Neural cell (in vitro differentiated cells): ENCODE measurements at regions not wholly inside any gene's neighbourhood (a gene's known extent, or its start where the extent isn't known, plus 50 kb on each side); places are given as distances from the start of the nearest gene placed in this dataset.

Source experiments
- H2AFZ ChIP-seq: fragments of 200-600, 300-800 bp; sonication (generic), shearing (Covaris generic); 2 replicates; pipeline ENCODE4 v1.6.0; 2014; ENCODE audit warnings: low read depth, mild to moderate bottlenecking, antibody characterized with exemption, low read length, moderate library complexity
- H3F3A ChIP-seq: fragments of 200-600 bp; shearing (Covaris generic); 2 replicates; pipeline ENCODE4 v1.6.1; 2016; ENCODE audit warnings: mild to moderate bottlenecking, moderate library complexity, mixed read lengths, antibody characterized with exemption, low read length; ENCODE audit not compliant: insufficient read depth, poor library complexity, severe bottlenecking
- H3K27ac ChIP-seq: fragments of 200-600, 300-800 bp; sonication (generic), shearing (Covaris generic); 2 replicates; pipeline ENCODE4 v1.5.1; 2014; ENCODE audit warnings: mild to moderate bottlenecking, low read length, moderate library complexity
- H3K27me3 ChIP-seq: fragments of 300-800, 200-600 bp; sonication (generic), shearing (Covaris generic); 2 replicates; pipeline ENCODE4 v1.6.0; 2014; ENCODE audit warnings: mild to moderate bottlenecking, low read depth, low read length, moderate library complexity; ENCODE audit not compliant: insufficient read depth
- H3K36me3 ChIP-seq: fragments of 300-800, 200-600 bp; sonication (generic), shearing (Covaris generic); 2 replicates; pipeline ENCODE4 v1.5.1; 2014; ENCODE audit warnings: mild to moderate bottlenecking, antibody characterized with exemption, low read length, moderate library complexity; ENCODE audit not compliant: insufficient read depth
- H3K4me2 ChIP-seq: fragments of 300-800, 200-600 bp; sonication (generic), shearing (Covaris generic); 2 replicates; pipeline ENCODE4 v1.6.0; 2014; ENCODE audit warnings: mild to moderate bottlenecking, low read length
- H3K4me3 ChIP-seq: fragments of 300-800, 200-600 bp; sonication (generic), shearing (Covaris generic); 2 replicates; pipeline ENCODE4 v1.5.1; 2014; ENCODE audit warnings: mild to moderate bottlenecking, low read length, moderate library complexity
- H3K79me2 ChIP-seq: fragments of 200-600 bp; shearing (Covaris generic); replicated peaks from 2 replicates; pipeline ENCODE4 v1.6.0; 2014; ENCODE audit warnings: mild to moderate bottlenecking, low read length, moderate library complexity; ENCODE audit not compliant: insufficient read depth
- H3K9ac ChIP-seq: fragments of 300-800, 200-600 bp; sonication (generic), shearing (Covaris generic); 2 replicates; pipeline ENCODE4 v1.6.1; 2016; ENCODE audit warnings: mild to moderate bottlenecking, low read length, mixed read lengths
- H3K9me2 ChIP-seq: fragments of 200-600 bp; shearing (Covaris generic); 2 replicates; pipeline ENCODE4 v1.6.1; 2016; ENCODE audit warnings: mild to moderate bottlenecking, low read length, mixed read lengths; ENCODE audit not compliant: insufficient read depth
- H3K9me3 ChIP-seq: fragments of 200-600, 300-800 bp; sonication (generic), shearing (Covaris generic); 2 replicates; pipeline ENCODE4 v1.6.1; 2016; ENCODE audit warnings: mild to moderate bottlenecking, mixed run types, low read length, moderate library complexity, mixed read lengths
- H4K20me1 ChIP-seq: fragments of 200-600 bp; shearing (Covaris generic); 2 replicates; pipeline ENCODE4 v1.6.1; 2016; ENCODE audit warnings: mild to moderate bottlenecking, mixed run types; ENCODE audit not compliant: insufficient read depth
- EP300 ChIP-seq: fragments of 450-650 bp; conservative IDR thresholded peaks from 2 replicates; pipeline ENCODE4 v1.6.1; 2014; ENCODE audit warnings: antibody characterized with exemption, mild to moderate bottlenecking, moderate library complexity; ENCODE audit not compliant: poor library complexity, severe bottlenecking
- EZH2 ChIP-seq: fragments of 200-600, 300-800 bp; shearing (Covaris generic), sonication (generic); IDR thresholded peaks from 2 replicates; pipeline ENCODE4 v1.6.1; 2014; ENCODE audit warnings: antibody characterized with exemption, low read length, borderline replicate concordance, mild to moderate bottlenecking; ENCODE audit not compliant: insufficient read depth, poor library complexity, severe bottlenecking
- MXI1 ChIP-seq: fragments of 450-650 bp; conservative IDR thresholded peaks from 2 replicates; pipeline ENCODE4 v1.6.1; 2014; ENCODE audit warnings: antibody characterized with exemption, mild to moderate bottlenecking; ENCODE audit not compliant: poor library complexity, severe bottlenecking
- POLR2AphosphoS5 ChIP-seq: IDR thresholded peaks from 2 replicates; pipeline ENCODE4 v1.6.1; 2012
- RAD21 ChIP-seq: fragments of 450-650 bp; conservative IDR thresholded peaks from 2 replicates; pipeline ENCODE4 v1.6.1; 2014; ENCODE audit warnings: antibody characterized with exemption, mild to moderate bottlenecking, moderate library complexity
- REST ChIP-seq: IDR thresholded peaks from 2 replicates; pipeline ENCODE4 v1.6.1; 2012; ENCODE audit warnings: borderline replicate concordance
- SMC3 ChIP-seq: fragments of 450-650 bp; conservative IDR thresholded peaks from 2 replicates; pipeline ENCODE4 v1.6.1; 2014; ENCODE audit warnings: antibody characterized with exemption, mild to moderate bottlenecking, moderate library complexity; ENCODE audit not compliant: poor library complexity
- TAF1 ChIP-seq: IDR thresholded peaks from 2 replicates; pipeline ENCODE4 v1.6.1; 2012; ENCODE audit warnings: low read depth
- TF ChIP-seq, protein P1 (sequence below): fragments of 450-650 bp; IDR thresholded peaks from 2 replicates; pipeline ENCODE4 v1.5.1; 2014; ENCODE audit warnings: antibody characterized with exemption, mild to moderate bottlenecking, moderate library complexity; ENCODE audit not compliant: poor library complexity, severe bottlenecking

DNA sequence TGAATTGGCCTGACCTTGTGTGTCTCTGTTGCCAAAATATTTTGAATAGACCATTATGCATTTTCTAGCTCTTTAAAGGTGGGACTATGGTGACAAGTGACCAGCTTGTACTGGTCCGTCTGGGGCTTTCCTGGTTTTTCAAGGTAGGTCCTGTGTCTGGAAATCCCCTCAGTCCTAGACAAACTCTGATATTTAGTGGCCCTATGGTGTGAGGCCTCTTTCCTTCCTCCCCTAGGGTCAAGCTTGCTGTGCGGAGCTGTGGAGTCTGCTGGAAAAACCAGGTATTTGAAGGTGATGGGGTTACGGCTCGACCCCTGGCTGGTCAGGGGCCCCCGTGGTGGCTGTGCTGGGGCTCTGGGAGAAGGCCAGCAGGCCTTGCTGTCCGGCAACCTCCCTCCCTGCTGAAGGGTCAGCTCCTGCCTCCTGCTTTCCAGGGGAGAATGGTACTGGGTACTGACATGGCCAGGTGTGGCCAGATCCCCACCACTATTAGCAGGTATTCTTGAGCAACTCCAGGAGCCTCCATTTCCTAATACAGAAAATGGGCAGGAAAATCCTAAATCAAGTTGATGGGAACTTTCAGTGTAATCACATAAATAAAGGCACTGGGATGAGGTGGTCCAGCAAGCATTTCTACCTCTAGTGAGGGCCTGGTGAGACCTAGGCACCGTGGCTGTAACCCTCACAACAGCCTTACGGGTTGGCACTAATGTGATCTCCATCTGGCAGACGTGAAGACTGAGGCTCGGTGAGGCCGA is 86.2 kb upstream of the HS6ST1 start:
- Histone ChIP-seq H3K9me2 (no peaks in the 10 kb centered on the region), H3K27me3 (no peaks in the 10 kb centered on the region), H3F3A (no peaks in the 10 kb centered on the region), H3K79me2 (no peaks in the 10 kb centered on the region), H3K9me3 (no peaks in the 10 kb centered on the region), H3K27ac (no peak overlapping the region), H3K4me3 (no peak overlapping the region), H3K36me3 (no peaks in the 10 kb centered on the region), H2AFZ (no peak overlapping the region), H4K20me1 (no peaks in the 10 kb centered on the region), H3K9ac (no peak overlapping the region), H3K4me2 (no peak overlapping the region)
- TF ChIP-seq, protein P1, sequence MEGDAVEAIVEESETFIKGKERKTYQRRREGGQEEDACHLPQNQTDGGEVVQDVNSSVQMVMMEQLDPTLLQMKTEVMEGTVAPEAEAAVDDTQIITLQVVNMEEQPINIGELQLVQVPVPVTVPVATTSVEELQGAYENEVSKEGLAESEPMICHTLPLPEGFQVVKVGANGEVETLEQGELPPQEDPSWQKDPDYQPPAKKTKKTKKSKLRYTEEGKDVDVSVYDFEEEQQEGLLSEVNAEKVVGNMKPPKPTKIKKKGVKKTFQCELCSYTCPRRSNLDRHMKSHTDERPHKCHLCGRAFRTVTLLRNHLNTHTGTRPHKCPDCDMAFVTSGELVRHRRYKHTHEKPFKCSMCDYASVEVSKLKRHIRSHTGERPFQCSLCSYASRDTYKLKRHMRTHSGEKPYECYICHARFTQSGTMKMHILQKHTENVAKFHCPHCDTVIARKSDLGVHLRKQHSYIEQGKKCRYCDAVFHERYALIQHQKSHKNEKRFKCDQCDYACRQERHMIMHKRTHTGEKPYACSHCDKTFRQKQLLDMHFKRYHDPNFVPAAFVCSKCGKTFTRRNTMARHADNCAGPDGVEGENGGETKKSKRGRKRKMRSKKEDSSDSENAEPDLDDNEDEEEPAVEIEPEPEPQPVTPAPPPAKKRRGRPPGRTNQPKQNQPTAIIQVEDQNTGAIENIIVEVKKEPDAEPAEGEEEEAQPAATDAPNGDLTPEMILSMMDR, result no peak
- no peak for TF ChIP-seq TAF1
- no peak for TF ChIP-seq EP300
- no peak for TF ChIP-seq RAD21
- TF ChIP-seq MXI1, result no peak

DNA sequence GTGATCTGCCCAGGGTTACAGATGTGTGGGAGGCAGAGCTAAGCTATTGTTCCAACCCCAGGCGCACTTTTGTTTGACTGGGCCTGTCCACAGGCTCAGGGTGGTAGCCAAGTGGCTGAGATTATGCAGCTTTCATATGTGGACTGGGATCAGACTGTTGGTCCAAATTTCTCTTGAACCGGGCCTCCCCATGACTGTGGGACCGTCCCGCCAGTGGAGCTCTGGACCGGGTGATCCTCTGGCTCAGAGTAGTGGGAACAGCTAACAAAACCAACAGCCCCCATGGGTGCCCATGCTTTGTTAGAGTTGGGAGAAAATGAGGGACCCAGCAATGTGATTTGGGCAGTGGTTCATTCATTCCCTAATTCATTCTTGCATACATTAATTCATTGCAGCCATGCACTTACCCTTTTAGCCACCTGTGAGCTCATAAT is 86.8 kb upstream of the HS6ST1 start:
- Histone ChIP-seq H3K36me3 (no peaks in the 10 kb centered on the region), H3K9me2 (no peaks in the 10 kb centered on the region), H3K9me3 (no peaks in the 10 kb centered on the region), H3K9ac (peak overlapping the region; percentile 59), H3K27me3 (no peaks in the 10 kb centered on the region), H3K79me2 (no peaks in the 10 kb centered on the region), H3K4me3 (no peak overlapping the region), H3F3A (no peaks in the 10 kb centered on the region), H3K27ac (peak overlapping the region; percentile 86), H3K4me2 (no peak overlapping the region), H2AFZ (no peak overlapping the region), H4K20me1 (no peaks in the 10 kb centered on the region)
- TF ChIP-seq EP300 (no peak), REST (no peak), POLR2AphosphoS5 (no peak)

GRCh38 chr2:128405981-128406613 is 87.4 kb upstream of the HS6ST1 start:
- H4K20me1 ChIP-seq, result no peaks in the 10 kb centered on the region
- peak overlapping the region; percentile 86 for H3K27ac ChIP-seq
- H3K4me2 ChIP-seq, result peak overlapping the region; percentile 50
- H3K9me2 ChIP-seq, result no peaks in the 10 kb centered on the region
- H3K9ac ChIP-seq, result peak overlapping the region; percentile 59
- H3K27me3 ChIP-seq, result no peaks in the 10 kb centered on the region
- H2AFZ ChIP-seq, result no peak overlapping the region
- TF ChIP-seq SMC3 (no peak), POLR2AphosphoS5 (no peak), EZH2 (no peak)
- peak overlapping the region; percentile 48 for H3K4me3 ChIP-seq
- H3K9me3 ChIP-seq, result no peaks in the 10 kb centered on the region
- H3K36me3 ChIP-seq, result no peaks in the 10 kb centered on the region
- H3K79me2 ChIP-seq, result no peaks in the 10 kb centered on the region
- no peaks in the 10 kb centered on the region for H3F3A ChIP-seq
